HCT116 (cell line): ENCODE measurements at regions not wholly inside any gene's neighbourhood (a gene's known extent, or its start where the extent isn't known, plus 50 kb on each side); places are given as distances from the start of the nearest gene placed in this dataset.

Experiments
- CEBPB ChIP-seq: IDR thresholded peaks from 2 replicates; pipeline ENCODE4 v1.6.1; 2012; ENCODE audit warnings: low read depth
- EZH2phosphoT487 ChIP-seq: fragments of 200-600 bp; IDR thresholded peaks from 2 replicates; pipeline ENCODE4 v1.6.1; 2018; ENCODE audit warnings: antibody characterized with exemption, borderline replicate concordance
- POLR2A ChIP-seq: IDR thresholded peaks from 2 replicates; pipeline ENCODE4 v1.7.0; 2011; ENCODE audit warnings: borderline replicate concordance; ENCODE audit not compliant: insufficient read depth, insufficient read length; ENCODE audit errors: extremely low read depth
- POLR2AphosphoS5 ChIP-seq: IDR thresholded peaks from 2 replicates; pipeline ENCODE4 v1.6.1; 2011; ENCODE audit warnings: mild to moderate bottlenecking, low read depth, low read length, moderate library complexity
- SRF ChIP-seq: IDR thresholded peaks from 2 replicates; pipeline ENCODE4 v1.6.1; 2012; ENCODE audit warnings: low read depth
- TCF7L2 ChIP-seq: IDR thresholded peaks from 2 replicates; pipeline ENCODE4 v1.7.0; 2011; ENCODE audit warnings: borderline replicate concordance, inconsistent platforms; ENCODE audit not compliant: insufficient read depth, insufficient read length; ENCODE audit errors: extremely low read depth
- ZFX ChIP-seq: fragments of 450-650 bp; IDR thresholded peaks from 2 replicates; pipeline ENCODE4 v1.6.1; 2017
- ZNF274 ChIP-seq: fragments of 200-500 bp; sonication (Bioruptor generic); IDR thresholded peaks from 2 replicates; pipeline ENCODE4 v1.6.1; 2014; ENCODE audit warnings: mild to moderate bottlenecking, low read depth, low read length, inconsistent platforms
- TF ChIP-seq, protein P1 (sequence below), 3 experiments: fragments of 200-600 bp in 1 of 3; sonication (generic) in 1 of 3; IDR thresholded peaks in 2 of 3; conservative IDR thresholded peaks in 1 of 3; 2 replicates each; pipeline ENCODE4 v1.5.1; 2012 to 2017; ENCODE audit warnings: low read depth in 2 of 3, low read length in 2 of 3, antibody characterized with exemption in 1 of 3, borderline replicate concordance in 1 of 3, control low read depth in 1 of 3, mild to moderate bottlenecking in 1 of 3, mixed read lengths in 1 of 3, mixed run types in 1 of 3, moderate library complexity in 1 of 3; ENCODE audit not compliant: insufficient read depth in 1 of 3
- TF ChIP-seq, protein P2 (sequence below): IDR thresholded peaks from 2 replicates; pipeline ENCODE4 v1.6.1; 2011; ENCODE audit warnings: mild to moderate bottlenecking, low read length, moderate library complexity; ENCODE audit not compliant: insufficient replicate concordance; ENCODE audit errors: extremely low read depth
- TF ChIP-seq, protein P3 (sequence below): IDR thresholded peaks from 2 replicates; pipeline ENCODE4 v1.6.1; 2012; ENCODE audit warnings: low read depth
- TF ChIP-seq, protein P4 (sequence below): IDR thresholded peaks from 2 replicates; pipeline ENCODE4 v1.6.1; 2012

DNA sequence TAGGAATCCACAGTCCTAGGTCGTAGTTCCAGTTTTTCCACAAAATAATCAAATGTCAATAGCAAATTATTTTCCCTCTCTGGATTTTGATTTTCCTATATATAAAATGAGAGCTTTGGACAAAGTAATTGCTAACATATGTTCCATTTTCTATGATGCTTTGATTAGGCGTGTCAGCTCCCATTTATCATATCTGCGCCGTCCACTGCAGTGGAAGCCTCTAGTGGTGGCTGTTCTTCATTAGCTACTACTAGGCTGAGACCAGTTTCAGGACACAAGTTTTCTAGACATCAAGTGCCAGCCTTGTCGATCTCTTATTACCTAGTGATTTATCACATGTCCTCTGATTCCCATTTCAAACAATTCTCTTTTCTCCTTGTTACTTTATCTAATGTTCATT lies 271.5 kb downstream of the TUSC7 start:
- TF ChIP-seq POLR2A (no peak), ZFX (no peak), EZH2phosphoT487 (no peak), CEBPB (no peak), ZNF274 (no peak), SRF (no peak), POLR2AphosphoS5 (no peak), TCF7L2 (no peak)
- TF ChIP-seq, protein P1, sequence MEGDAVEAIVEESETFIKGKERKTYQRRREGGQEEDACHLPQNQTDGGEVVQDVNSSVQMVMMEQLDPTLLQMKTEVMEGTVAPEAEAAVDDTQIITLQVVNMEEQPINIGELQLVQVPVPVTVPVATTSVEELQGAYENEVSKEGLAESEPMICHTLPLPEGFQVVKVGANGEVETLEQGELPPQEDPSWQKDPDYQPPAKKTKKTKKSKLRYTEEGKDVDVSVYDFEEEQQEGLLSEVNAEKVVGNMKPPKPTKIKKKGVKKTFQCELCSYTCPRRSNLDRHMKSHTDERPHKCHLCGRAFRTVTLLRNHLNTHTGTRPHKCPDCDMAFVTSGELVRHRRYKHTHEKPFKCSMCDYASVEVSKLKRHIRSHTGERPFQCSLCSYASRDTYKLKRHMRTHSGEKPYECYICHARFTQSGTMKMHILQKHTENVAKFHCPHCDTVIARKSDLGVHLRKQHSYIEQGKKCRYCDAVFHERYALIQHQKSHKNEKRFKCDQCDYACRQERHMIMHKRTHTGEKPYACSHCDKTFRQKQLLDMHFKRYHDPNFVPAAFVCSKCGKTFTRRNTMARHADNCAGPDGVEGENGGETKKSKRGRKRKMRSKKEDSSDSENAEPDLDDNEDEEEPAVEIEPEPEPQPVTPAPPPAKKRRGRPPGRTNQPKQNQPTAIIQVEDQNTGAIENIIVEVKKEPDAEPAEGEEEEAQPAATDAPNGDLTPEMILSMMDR (IDR thresholded peaks at IDR 0.05 in 2 of 3, conservative IDR thresholded peaks at IDR 0.05 in 1 of 3; ENCODE audit: borderline replicate concordance in 1 of 3, insufficient read depth in 1 of 3, low read depth in 2 of 3, low read length in 2 of 3) = no peak
- TF ChIP-seq, protein P2, sequence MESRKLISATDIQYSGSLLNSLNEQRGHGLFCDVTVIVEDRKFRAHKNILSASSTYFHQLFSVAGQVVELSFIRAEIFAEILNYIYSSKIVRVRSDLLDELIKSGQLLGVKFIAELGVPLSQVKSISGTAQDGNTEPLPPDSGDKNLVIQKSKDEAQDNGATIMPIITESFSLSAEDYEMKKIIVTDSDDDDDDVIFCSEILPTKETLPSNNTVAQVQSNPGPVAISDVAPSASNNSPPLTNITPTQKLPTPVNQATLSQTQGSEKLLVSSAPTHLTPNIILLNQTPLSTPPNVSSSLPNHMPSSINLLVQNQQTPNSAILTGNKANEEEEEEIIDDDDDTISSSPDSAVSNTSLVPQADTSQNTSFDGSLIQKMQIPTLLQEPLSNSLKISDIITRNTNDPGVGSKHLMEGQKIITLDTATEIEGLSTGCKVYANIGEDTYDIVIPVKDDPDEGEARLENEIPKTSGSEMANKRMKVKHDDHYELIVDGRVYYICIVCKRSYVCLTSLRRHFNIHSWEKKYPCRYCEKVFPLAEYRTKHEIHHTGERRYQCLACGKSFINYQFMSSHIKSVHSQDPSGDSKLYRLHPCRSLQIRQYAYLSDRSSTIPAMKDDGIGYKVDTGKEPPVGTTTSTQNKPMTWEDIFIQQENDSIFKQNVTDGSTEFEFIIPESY = no peak
- TF ChIP-seq, protein P3, sequence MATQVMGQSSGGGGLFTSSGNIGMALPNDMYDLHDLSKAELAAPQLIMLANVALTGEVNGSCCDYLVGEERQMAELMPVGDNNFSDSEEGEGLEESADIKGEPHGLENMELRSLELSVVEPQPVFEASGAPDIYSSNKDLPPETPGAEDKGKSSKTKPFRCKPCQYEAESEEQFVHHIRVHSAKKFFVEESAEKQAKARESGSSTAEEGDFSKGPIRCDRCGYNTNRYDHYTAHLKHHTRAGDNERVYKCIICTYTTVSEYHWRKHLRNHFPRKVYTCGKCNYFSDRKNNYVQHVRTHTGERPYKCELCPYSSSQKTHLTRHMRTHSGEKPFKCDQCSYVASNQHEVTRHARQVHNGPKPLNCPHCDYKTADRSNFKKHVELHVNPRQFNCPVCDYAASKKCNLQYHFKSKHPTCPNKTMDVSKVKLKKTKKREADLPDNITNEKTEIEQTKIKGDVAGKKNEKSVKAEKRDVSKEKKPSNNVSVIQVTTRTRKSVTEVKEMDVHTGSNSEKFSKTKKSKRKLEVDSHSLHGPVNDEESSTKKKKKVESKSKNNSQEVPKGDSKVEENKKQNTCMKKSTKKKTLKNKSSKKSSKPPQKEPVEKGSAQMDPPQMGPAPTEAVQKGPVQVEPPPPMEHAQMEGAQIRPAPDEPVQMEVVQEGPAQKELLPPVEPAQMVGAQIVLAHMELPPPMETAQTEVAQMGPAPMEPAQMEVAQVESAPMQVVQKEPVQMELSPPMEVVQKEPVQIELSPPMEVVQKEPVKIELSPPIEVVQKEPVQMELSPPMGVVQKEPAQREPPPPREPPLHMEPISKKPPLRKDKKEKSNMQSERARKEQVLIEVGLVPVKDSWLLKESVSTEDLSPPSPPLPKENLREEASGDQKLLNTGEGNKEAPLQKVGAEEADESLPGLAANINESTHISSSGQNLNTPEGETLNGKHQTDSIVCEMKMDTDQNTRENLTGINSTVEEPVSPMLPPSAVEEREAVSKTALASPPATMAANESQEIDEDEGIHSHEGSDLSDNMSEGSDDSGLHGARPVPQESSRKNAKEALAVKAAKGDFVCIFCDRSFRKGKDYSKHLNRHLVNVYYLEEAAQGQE = no peak
- TF ChIP-seq, protein P4, sequence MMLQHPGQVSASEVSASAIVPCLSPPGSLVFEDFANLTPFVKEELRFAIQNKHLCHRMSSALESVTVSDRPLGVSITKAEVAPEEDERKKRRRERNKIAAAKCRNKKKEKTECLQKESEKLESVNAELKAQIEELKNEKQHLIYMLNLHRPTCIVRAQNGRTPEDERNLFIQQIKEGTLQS = no peak
